ENCODE measurements at regions not wholly inside any gene's neighbourhood (a gene's known extent, or its start where the extent isn't known, plus 50 kb on each side); places are given as distances from the start of the nearest gene placed in this dataset.

- no peak for DNase-seq
Observed at GRCh38 chr6:45830441-45831139, 185.1 kb downstream of the CLIC5 start.

- DNase-seq: no peak
Observed at GRCh38 chr6:45829873-45830272, 185.8 kb downstream of the CLIC5 start.

DNA sequence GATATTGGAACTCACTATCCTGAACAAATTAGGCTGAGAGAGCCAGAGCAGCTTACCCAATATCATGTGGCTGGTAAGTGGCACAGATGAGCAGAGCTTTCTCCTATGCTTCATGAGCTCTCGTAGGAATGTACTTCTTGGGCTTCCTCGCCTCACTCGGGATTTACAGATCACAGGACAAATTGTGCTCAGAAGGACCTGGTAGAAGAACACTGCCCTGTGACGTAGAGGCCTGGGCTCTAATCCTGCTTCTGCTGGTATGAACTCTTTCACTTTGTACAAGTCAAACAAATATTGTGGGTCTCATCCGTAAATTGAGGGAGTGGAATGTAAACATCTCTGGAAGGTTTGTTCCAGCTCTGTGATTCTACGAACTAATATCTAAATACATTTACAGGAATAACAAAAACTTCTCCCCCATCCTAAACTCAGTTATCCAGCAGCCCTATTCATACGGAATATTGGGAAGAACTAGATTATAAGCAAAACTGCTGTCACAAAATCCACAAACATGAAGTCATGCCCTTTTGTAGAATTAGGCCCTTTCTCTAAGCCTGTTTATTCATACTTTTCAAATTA is 187.6 kb downstream of the CLIC5 start:
- DNase-seq: no peak

- no peak for DNase-seq
Observed at GRCh38 chr6:45822873-45823272, 192.8 kb downstream of the CLIC5 start.

DNA sequence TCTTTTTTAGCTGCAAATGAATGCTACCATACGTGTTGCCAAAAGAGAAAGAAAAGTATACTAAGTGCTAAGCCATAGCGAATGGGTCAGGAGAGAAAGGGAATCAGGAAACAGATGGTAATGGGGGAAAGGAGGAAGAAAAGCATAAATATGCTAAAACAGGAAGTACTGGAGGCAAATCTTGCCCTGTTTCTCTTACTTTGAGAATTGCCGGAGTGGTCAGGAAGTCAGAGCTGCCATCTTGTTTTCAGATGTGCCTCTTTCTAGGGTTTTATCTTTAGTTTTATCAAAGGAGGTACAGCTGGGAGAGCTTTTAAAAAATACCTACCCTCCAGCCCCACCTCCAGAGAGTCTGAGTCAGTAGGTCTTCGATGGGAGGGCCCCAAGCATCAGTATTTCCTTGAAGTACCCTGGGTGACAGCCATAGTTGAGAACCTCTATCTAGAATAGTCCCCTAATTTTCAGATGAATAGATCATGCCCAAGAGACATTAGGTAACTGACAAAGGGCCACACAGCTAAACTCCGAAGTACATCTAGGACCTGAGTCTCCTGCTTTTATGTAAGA is 193.3 kb downstream of the CLIC5 start:
- no peak for DNase-seq

GRCh38 chr6:45818655-45819054 is 197.0 kb downstream of the CLIC5 start:
- DNase-seq: no peak

DNA sequence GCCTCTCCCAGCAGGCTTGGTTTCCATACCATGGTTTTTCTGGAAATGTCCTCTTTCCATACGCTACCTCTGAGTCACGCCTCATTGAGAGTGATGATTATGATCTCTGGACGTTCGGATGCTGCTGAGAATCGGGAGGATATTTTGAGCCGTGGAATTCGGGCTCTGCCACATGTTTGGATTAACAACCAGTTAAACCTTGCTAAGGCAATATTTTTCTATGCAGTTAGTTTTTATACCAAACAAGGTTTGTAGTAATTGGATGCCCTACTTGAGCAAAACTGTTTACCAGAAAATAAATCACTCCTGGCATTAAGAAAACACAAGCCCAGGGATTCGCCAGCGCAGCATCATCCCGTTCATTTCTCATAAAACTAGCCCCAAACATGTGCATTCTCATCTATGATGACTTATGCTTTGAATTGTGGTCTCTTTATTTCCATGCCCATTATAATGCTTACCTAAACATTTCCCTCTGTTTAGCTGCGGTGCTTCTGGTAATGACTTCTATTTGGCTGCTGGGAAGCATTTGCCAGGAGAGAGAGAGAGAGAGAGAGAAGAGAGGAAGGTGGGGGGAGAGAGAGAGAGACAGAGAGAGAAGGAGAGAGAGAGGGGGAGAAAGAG is 198.9 kb downstream of the CLIC5 start:
- no peak for DNase-seq

GRCh38 chr6:45815466-45816125 is 200.1 kb downstream of the CLIC5 start:
- DNase-seq: no peak

- DNase-seq: no peak
Observed at GRCh38 chr6:45814772-45815171, 200.9 kb downstream of the CLIC5 start.

- DNase-seq: no peak
Observed at GRCh38 chr6:45813943-45814342, 201.7 kb downstream of the CLIC5 start.

DNA sequence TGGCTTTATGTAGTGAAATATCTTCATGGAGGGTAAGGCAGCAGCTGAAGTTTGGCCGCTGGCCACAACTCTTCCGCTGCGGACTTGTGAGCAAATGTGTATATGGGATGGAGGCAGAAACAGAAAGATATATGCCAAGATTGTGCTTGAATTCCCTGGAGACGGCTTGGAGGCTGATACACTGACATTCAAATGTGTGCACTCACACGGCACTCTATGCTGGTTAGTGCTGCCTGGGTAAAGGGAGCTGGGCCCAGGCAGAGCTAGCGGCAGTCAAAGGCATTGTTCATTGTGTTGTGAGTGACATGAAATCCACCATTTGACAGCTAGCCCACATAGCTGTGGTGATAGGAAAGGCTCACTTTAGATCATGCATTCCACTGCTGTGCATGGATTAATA is 202.7 kb downstream of the CLIC5 start:
- DNase-seq: no peak

DNA sequence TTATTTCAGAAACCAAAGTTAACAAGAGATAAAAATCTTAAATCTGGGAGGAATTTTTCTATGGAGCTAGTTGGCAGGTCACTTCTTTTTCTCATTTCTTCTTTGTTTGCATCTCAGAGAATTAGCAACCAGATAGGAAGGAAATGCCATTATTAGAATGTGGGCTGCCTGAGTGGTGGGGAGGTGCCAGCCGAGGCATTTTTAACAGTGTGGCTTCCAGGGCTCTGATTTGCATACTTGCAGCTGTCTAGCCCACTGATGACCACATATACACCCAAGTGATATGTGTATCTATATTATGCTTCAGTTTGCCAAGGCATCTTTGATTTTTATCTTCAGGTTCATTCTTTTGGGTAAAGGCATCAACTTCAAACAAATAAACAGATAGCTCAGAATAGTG is 206.7 kb downstream of the CLIC5 start:
- DNase-seq: no peak

GRCh38 chr6:45808042-45808645 is 207.5 kb downstream of the CLIC5 start:
- DNase-seq: no peak

DNA sequence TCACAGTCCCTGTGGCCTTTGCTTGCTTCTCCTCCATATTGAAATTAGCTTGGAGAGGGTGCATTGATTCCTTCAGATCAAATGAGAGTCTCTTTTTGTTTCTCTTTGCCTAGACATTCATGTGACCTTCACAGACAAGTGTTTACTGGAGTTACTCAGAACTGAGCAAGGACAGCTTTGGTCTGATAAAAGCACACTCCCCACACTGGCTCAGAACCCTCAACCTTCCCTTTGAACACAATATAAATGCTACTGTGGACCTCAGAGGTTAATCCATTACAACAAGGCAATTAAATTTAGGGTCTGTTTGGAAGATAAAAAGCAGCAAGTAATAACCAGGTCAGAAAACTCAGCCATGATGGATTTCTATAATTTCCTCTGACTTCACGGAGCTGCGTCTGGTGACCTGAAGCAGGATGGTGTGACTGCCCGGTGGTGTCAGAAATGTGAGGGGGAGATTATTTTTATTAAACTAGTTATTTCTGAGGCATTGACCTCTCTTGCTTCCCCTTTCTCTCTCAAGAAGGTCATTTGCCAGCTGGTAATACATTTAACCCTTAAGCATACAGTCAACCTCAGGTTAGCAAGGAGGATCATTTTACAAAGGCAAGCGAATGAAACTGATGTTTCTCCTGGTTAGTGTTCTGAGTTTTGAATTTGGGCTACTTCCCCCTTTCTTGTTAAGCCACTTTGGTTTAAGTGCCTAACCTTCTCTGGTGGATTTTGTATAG is 208.2 kb downstream of the CLIC5 start:
- no peak for DNase-seq

- no peak for DNase-seq
Observed at GRCh38 chr6:45806172-45806571, 209.5 kb downstream of the CLIC5 start.

GRCh38 chr6:45803071-45803470 is 212.6 kb downstream of the CLIC5 start:
- DNase-seq: no peak

- DNase-seq: no peak
Observed at GRCh38 chr6:45801471-45802289, 214.0 kb downstream of the CLIC5 start.

GRCh38 chr6:45800911-45801310 is 214.7 kb downstream of the CLIC5 start:
- DNase-seq: no peak

- DNase-seq: no peak
Observed at GRCh38 chr6:45795678-45796077, 220.0 kb downstream of the CLIC5 start.

GRCh38 chr6:45794465-45794864 is 221.2 kb downstream of the CLIC5 start:
- DNase-seq: no peak
